ENCODE measurements at regions not wholly inside any gene's neighbourhood (a gene's known extent, or its start where the extent isn't known, plus 50 kb on each side); places are given as distances from the start of the nearest gene placed in this dataset.

DNA sequence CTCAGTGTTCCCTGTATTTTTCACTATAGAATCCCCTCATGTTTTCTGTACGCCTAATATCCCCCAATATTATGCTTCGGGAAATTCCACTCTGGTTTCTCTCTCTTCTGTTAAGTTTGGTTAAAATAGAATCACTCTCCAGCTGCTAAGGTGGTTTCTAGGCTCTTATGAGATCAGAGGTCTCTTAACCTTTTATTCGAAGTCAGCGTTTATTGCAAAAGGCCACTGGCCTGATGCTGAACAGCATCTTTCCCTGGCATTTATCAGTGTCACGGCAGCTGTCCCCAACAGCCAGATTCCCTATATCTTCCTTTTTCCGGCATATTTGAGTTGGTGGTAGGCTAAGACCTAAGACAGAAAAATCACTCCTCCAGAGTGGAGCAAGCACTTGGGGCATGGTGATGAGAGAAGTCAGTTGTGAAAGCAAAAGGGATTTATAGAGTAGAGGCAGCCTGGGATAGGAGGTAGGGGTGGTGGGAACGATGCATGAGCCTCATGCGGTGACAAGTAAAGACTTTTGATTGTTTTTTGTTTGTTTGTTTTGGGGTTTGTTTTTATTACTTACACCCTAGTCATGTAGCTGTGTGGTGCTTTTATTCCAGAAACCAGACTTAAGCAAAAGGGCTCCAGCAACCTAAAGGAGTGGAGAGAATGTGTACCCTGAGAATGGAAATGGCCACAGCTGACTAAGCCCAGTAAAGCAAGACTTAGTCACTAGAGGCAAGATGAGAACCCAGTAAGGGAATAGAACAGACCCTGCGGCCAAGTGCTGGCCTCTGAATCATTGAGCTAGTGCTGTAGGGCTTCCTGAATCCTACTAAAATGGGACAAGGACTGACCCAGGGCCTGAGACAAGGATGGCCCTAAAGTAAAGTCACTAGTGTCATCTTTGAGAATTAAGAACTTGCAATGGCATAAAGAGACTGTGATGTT lies 197.6 kb upstream of the PRNP start:
- TF ChIP-seq MXI1 (IDR thresholded peaks at IDR 0.05; ENCODE audit: low read depth, low read length), result no peak
- no peak for TF ChIP-seq POLR2AphosphoS5 (IDR thresholded peaks at IDR 0.05; ENCODE audit: low read depth, low read length)
- TF ChIP-seq RCOR1 (IDR thresholded peaks at IDR 0.05; ENCODE audit: low read length), result no peak
- TF ChIP-seq SIN3A (IDR thresholded peaks at IDR 0.05; ENCODE audit: borderline replicate concordance, low read depth, low read length), result no peak
- TF ChIP-seq, protein P1, sequence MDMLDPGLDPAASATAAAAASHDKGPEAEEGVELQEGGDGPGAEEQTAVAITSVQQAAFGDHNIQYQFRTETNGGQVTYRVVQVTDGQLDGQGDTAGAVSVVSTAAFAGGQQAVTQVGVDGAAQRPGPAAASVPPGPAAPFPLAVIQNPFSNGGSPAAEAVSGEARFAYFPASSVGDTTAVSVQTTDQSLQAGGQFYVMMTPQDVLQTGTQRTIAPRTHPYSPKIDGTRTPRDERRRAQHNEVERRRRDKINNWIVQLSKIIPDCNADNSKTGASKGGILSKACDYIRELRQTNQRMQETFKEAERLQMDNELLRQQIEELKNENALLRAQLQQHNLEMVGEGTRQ (IDR thresholded peaks at IDR 0.05; ENCODE audit: borderline replicate concordance, low read depth, low read length), result no peak
- TF ChIP-seq, protein P2, sequence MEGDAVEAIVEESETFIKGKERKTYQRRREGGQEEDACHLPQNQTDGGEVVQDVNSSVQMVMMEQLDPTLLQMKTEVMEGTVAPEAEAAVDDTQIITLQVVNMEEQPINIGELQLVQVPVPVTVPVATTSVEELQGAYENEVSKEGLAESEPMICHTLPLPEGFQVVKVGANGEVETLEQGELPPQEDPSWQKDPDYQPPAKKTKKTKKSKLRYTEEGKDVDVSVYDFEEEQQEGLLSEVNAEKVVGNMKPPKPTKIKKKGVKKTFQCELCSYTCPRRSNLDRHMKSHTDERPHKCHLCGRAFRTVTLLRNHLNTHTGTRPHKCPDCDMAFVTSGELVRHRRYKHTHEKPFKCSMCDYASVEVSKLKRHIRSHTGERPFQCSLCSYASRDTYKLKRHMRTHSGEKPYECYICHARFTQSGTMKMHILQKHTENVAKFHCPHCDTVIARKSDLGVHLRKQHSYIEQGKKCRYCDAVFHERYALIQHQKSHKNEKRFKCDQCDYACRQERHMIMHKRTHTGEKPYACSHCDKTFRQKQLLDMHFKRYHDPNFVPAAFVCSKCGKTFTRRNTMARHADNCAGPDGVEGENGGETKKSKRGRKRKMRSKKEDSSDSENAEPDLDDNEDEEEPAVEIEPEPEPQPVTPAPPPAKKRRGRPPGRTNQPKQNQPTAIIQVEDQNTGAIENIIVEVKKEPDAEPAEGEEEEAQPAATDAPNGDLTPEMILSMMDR (IDR thresholded peaks at IDR 0.05), result no peak
- TF ChIP-seq, protein P3, sequence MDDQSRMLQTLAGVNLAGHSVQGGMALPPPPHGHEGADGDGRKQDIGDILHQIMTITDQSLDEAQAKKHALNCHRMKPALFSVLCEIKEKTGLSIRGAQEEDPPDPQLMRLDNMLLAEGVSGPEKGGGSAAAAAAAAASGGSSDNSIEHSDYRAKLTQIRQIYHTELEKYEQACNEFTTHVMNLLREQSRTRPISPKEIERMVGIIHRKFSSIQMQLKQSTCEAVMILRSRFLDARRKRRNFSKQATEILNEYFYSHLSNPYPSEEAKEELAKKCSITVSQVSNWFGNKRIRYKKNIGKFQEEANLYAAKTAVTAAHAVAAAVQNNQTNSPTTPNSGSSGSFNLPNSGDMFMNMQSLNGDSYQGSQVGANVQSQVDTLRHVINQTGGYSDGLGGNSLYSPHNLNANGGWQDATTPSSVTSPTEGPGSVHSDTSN (IDR thresholded peaks at IDR 0.05), result no peak

Measured in SK-N-SH (cell line).